ENCODE measurements at regions not wholly inside any gene's neighbourhood (a gene's known extent, or its start where the extent isn't known, plus 50 kb on each side); places are given as distances from the start of the nearest gene placed in this dataset.

- Histone ChIP-seq H3K36me3 (no peaks in the 10 kb centered on the region), H3K4me1 (replicated peaks) (no peaks in the 10 kb centered on the region), H3K4me3 (no peak overlapping the region), H3K27ac (no peak overlapping the region), H3K9me3 (no peaks in the 10 kb centered on the region), H3K27me3 (replicated peaks; ENCODE audit: insufficient read depth) (no peaks in the 10 kb centered on the region)
- no peak for TF ChIP-seq POLR2A (IDR thresholded peaks at IDR 0.05)
- TF ChIP-seq POLR2AphosphoS5 (IDR thresholded peaks at IDR 0.05), result no peak
- TF ChIP-seq CTCF (IDR thresholded peaks at IDR 0.05), result no peak
- no peak for DNase-seq (ENCODE audit: low spot score)
- intact Hi-C loops (cut with DNase I), result no loop called here
- 97% methylated on average over 9 of the region's 9 CpGs for WGBS
Measured at GRCh38 chr15:70284438-70285214, 186.9 kb upstream of the TLE3 start.

GRCh38 chr15:70283511-70283910, 185.8 kb upstream of the TLE3 start:
- 0% methylated on average over 1 of the region's 1 CpG for WGBS
- no peaks in the 10 kb centered on the region for H3K36me3 ChIP-seq
- H3K4me3 ChIP-seq, result no peak overlapping the region
- intact Hi-C loops (cut with DNase I), result no loop called here
- no peak overlapping the region for H3K27ac ChIP-seq
- TF ChIP-seq POLR2AphosphoS5 (IDR thresholded peaks at IDR 0.05) (no peak), CTCF (IDR thresholded peaks at IDR 0.05) (no peak)
- H3K4me1 ChIP-seq (replicated peaks), result no peaks in the 10 kb centered on the region
- no peak for DNase-seq (ENCODE audit: low spot score)
- no peaks in the 10 kb centered on the region for H3K27me3 ChIP-seq (replicated peaks; ENCODE audit: insufficient read depth)
- no peaks in the 10 kb centered on the region for H3K9me3 ChIP-seq

- H3K36me3 ChIP-seq, result no peaks in the 10 kb centered on the region
- no peak overlapping the region for H3K27ac ChIP-seq
- intact Hi-C loops (cut with DNase I), result no loop called here
- WGBS, result 55% methylated on average over 4 of the region's 4 CpGs
- no peak overlapping the region for H3K4me3 ChIP-seq
- no peaks in the 10 kb centered on the region for H3K27me3 ChIP-seq (replicated peaks; ENCODE audit: insufficient read depth)
- TF ChIP-seq CTCF (IDR thresholded peaks at IDR 0.05) (no peak), POLR2A (IDR thresholded peaks at IDR 0.05) (no peak), POLR2AphosphoS5 (IDR thresholded peaks at IDR 0.05) (no peak)
- H3K4me1 ChIP-seq (replicated peaks), result no peaks in the 10 kb centered on the region
- no peak for DNase-seq (ENCODE audit: low spot score)
- no peaks in the 10 kb centered on the region for H3K9me3 ChIP-seq
Measured at GRCh38 chr15:70281811-70282307, 184.1 kb upstream of the TLE3 start.

GRCh38 chr15:70281261-70281810, 183.6 kb upstream of the TLE3 start:
- Histone ChIP-seq H3K9me3 (no peaks in the 10 kb centered on the region), H3K27ac (no peak overlapping the region), H3K36me3 (no peaks in the 10 kb centered on the region), H3K4me3 (no peak overlapping the region), H3K4me1 (replicated peaks) (no peaks in the 10 kb centered on the region), H3K27me3 (replicated peaks; ENCODE audit: insufficient read depth) (no peaks in the 10 kb centered on the region)
- WGBS, result 87% methylated on average over 3 of the region's 3 CpGs
- no peak for DNase-seq (ENCODE audit: low spot score)
- TF ChIP-seq POLR2AphosphoS5 (IDR thresholded peaks at IDR 0.05) (no peak), POLR2A (IDR thresholded peaks at IDR 0.05) (no peak), CTCF (IDR thresholded peaks at IDR 0.05) (no peak)
- intact Hi-C loops (cut with DNase I), result no loop called here

- no peak for DNase-seq (ENCODE audit: low spot score)
- intact Hi-C loops (cut with DNase I), result no loop called here
- WGBS, result 88% methylated on average over 6 of the region's 6 CpGs
Measured at GRCh38 chr15:70280781-70281180, 183.1 kb upstream of the TLE3 start.

More at GRCh38 chr15:70280781-70281180, 183.1 kb upstream of the TLE3 start:
- Histone ChIP-seq H3K4me3 (no peak overlapping the region), H3K27ac (no peak overlapping the region), H3K36me3 (no peaks in the 10 kb centered on the region), H3K9me3 (no peaks in the 10 kb centered on the region), H3K4me1 (replicated peaks) (no peaks in the 10 kb centered on the region), H3K27me3 (replicated peaks; ENCODE audit: insufficient read depth) (no peaks in the 10 kb centered on the region)
- TF ChIP-seq POLR2A (IDR thresholded peaks at IDR 0.05) (no peak), CTCF (IDR thresholded peaks at IDR 0.05) (no peak), POLR2AphosphoS5 (IDR thresholded peaks at IDR 0.05) (no peak)

Data from prostate gland (tissue), 2 donors.